ENCODE measurements at regions not wholly inside any gene's neighbourhood (a gene's known extent, or its start where the extent isn't known, plus 50 kb on each side); places are given as distances from the start of the nearest gene placed in this dataset.

DNA sequence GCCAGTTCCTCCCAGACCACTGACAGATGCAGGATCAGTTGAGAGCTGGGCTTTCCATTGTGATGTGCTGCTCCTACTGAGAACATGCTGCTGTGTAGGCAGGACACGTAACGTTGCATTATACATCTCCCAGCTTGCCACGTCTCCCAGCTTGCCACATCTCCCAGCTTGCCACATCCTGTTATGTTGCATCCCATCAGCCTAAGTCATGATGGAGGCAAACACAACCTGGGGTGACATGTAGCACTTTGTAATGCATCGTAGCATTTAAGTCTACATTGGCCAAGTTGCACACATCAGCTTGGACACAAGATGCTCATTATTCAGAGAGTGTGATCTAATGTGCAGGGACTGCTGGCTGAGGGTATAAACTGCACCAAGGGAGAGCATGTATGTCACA is 73.3 kb upstream of the CHCHD3 start:
- TF ChIP-seq EZH2 (IDR thresholded peaks at IDR 0.05; ENCODE audit: borderline replicate concordance, low read depth, low read length, severe bottlenecking): no peak
- TF ChIP-seq, protein P1, sequence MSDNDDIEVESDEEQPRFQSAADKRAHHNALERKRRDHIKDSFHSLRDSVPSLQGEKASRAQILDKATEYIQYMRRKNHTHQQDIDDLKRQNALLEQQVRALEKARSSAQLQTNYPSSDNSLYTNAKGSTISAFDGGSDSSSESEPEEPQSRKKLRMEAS (IDR thresholded peaks at IDR 0.05; ENCODE audit: insufficient read depth, insufficient read length): no peak
- TF ChIP-seq POLR2AphosphoS5 (IDR thresholded peaks at IDR 0.05; ENCODE audit: insufficient read depth, low read depth, low read length): no peak
- TF ChIP-seq, protein P2, sequence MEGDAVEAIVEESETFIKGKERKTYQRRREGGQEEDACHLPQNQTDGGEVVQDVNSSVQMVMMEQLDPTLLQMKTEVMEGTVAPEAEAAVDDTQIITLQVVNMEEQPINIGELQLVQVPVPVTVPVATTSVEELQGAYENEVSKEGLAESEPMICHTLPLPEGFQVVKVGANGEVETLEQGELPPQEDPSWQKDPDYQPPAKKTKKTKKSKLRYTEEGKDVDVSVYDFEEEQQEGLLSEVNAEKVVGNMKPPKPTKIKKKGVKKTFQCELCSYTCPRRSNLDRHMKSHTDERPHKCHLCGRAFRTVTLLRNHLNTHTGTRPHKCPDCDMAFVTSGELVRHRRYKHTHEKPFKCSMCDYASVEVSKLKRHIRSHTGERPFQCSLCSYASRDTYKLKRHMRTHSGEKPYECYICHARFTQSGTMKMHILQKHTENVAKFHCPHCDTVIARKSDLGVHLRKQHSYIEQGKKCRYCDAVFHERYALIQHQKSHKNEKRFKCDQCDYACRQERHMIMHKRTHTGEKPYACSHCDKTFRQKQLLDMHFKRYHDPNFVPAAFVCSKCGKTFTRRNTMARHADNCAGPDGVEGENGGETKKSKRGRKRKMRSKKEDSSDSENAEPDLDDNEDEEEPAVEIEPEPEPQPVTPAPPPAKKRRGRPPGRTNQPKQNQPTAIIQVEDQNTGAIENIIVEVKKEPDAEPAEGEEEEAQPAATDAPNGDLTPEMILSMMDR (IDR thresholded peaks at IDR 0.05; ENCODE audit: extremely low read depth in 1 of 2, insufficient read depth in 1 of 2, low read depth in 1 of 2, low read length in 2 of 2): no peak
- no peak for TF ChIP-seq JUN (IDR thresholded peaks at IDR 0.05; ENCODE audit: borderline replicate concordance, insufficient read depth, insufficient read length, low read depth)
- TF ChIP-seq POLR2A (IDR thresholded peaks at IDR 0.05; ENCODE audit: low read depth, low read length): no peak
